ENCODE measurements at regions not wholly inside any gene's neighbourhood (a gene's known extent, or its start where the extent isn't known, plus 50 kb on each side); places are given as distances from the start of the nearest gene placed in this dataset.

DNA sequence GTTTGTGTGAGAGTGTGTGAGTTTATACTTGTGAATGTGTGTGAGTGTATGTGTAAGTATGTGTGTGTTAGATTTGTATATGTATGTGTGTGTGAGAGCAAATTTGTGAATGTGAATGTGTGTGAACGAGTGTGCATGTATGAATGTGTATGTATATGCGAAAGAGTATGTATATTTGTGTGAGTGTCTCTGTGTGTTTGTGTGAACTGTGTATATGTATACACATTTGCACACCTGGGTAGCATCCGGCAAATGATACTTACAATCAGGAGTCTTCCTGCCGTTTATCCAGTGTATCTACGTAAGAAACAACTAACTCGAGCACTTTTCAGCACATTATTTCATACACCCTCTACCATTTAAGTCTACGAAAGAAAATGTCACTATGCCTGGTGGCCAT, 487.4 kb downstream of the TNS3 start:
- WGBS, 2 donors = 78 to 92% methylated on average over 7 of the region's 7 CpGs
- intact Hi-C loops (cut with DNase I) = loop anchor here in 1 of 3 donors (10.0 kb wide), 1 partner anchor 410 kb away; no protein-coding TSS in a partner anchor
- Histone ChIP-seq H3K4me1 (no peaks in the 10 kb centered on the region), H3K9me3 (no peaks in the 10 kb centered on the region), H3K36me3 (no peaks in the 10 kb centered on the region), H3K27ac (no peak overlapping the region), H3K27me3 (no peaks in the 10 kb centered on the region), H3K4me3 (no peak overlapping the region)
- DNase-seq = no peak
- ATAC-seq = no peak
- no peak for FAIRE-seq
- TF ChIP-seq, protein P1, sequence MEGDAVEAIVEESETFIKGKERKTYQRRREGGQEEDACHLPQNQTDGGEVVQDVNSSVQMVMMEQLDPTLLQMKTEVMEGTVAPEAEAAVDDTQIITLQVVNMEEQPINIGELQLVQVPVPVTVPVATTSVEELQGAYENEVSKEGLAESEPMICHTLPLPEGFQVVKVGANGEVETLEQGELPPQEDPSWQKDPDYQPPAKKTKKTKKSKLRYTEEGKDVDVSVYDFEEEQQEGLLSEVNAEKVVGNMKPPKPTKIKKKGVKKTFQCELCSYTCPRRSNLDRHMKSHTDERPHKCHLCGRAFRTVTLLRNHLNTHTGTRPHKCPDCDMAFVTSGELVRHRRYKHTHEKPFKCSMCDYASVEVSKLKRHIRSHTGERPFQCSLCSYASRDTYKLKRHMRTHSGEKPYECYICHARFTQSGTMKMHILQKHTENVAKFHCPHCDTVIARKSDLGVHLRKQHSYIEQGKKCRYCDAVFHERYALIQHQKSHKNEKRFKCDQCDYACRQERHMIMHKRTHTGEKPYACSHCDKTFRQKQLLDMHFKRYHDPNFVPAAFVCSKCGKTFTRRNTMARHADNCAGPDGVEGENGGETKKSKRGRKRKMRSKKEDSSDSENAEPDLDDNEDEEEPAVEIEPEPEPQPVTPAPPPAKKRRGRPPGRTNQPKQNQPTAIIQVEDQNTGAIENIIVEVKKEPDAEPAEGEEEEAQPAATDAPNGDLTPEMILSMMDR (IDR thresholded peaks at IDR 0.05) = no peak

DNA sequence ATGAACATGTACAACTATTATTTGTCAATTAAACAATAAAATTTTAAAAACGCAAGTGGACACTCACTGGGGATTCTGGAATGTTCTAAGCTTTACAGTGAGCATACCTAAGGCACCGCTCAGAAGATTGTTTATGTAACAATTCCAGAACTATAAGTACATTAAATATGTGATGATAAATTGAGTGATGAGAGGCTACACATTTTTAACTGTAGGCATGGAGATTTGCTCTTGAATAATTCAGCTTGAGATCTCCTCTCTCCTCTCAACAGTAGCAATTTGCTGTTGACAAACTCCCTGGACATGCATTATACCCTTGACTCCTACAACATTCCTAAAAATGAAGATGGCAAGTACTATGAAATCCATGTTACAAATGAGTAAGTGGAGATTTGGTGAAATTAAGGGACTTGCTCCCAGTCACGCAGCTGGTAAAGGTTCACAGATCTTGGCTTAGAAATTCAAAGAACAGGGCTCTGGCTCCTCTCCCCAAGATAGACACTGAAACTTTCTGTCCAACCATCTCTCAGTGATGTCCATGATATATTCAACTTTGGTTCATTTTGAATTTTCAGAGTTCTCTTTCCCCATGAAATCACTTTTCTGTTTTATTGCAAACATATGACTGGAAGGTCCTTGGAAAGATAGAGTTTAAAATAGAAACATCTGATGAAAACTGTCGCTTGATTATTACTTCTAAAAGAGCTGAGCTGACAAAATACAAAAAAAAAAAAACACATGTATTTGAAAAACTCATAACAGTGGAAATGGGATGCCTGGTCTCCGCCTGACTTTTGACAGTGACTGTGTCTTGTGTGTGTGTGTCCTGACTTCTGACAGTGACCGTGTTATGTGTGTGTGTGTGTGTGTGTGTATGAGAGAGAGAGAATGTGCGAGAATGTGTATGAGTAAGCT, 488.3 kb downstream of the TNS3 start:
- no peaks in the 10 kb centered on the region for H3K36me3 ChIP-seq
- TF ChIP-seq, protein P1 (IDR thresholded peaks at IDR 0.05) = no peak
- H3K4me1 ChIP-seq = no peaks in the 10 kb centered on the region
- intact Hi-C loops (cut with DNase I) = loop anchor here in 1 of 3 donors (10.0 kb wide), 1 partner anchor 409 kb away; no protein-coding TSS in a partner anchor
- no peak overlapping the region for H3K4me3 ChIP-seq
- no peak overlapping the region for H3K27ac ChIP-seq
- no peak for FAIRE-seq
- no peaks in the 10 kb centered on the region for H3K27me3 ChIP-seq
- 78 to 83% methylated on average over 7 of the region's 7 CpGs for WGBS, 2 donors
- H3K9me3 ChIP-seq = no peaks in the 10 kb centered on the region
- no peak for DNase-seq
- ATAC-seq = no peak

DNA sequence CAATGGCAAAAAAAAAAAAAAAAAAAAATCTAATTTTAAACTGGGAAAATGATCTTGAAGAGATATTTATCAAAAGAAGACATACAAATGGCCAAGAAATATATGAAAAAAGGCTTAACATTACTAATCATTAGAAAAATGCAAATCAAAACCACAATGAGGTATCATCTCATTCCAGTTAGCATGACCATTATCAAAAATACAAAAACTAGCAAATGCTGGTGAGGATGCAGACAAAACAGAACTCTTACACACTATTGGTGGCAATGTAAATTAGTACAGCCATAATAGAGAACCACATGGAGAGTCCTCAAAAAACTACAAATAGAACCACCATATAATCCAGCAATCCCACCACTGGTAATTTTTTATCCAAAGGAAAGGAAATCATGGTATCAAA, 489.6 kb downstream of the TNS3 start:
- Histone ChIP-seq H3K9me3 (no peaks in the 10 kb centered on the region), H3K4me1 (no peaks in the 10 kb centered on the region), H3K27me3 (no peaks in the 10 kb centered on the region), H3K36me3 (no peaks in the 10 kb centered on the region), H3K4me3 (no peak overlapping the region), H3K27ac (no peak overlapping the region)
- FAIRE-seq (no peak), ATAC-seq (no peak), DNase-seq (no peak)
- intact Hi-C loops (cut with DNase I) = loop anchor here in 1 of 3 donors (10.0 kb wide), 1 partner anchor 408 kb away; no protein-coding TSS in a partner anchor
- TF ChIP-seq, protein P1 (IDR thresholded peaks at IDR 0.05) = no peak

DNA sequence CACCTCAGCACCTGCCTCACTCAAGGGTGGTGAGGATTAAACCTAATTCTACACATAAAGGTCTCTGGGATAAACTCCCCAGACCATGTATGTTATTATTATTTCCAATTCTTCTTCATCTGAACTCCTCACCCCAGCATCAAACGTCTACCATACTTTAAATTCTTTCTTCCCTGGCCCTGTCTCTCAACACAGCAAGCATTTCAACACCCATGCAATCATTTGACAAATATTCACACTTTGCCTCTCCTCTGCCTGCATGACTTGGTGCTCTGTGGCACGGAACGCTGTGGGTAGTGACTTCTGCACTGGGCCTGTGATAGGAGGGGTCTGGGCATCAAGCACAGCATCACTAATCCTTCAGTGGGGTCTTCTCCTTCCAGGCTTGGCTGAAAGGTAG, 490.8 kb downstream of the TNS3 start:
- no peak for FAIRE-seq
- H3K4me3 ChIP-seq = no peak overlapping the region
- no peaks in the 10 kb centered on the region for H3K27me3 ChIP-seq
- no peak for ATAC-seq
- no peaks in the 10 kb centered on the region for H3K36me3 ChIP-seq
- TF ChIP-seq, protein P1 (IDR thresholded peaks at IDR 0.05) = no peak
- no peaks in the 10 kb centered on the region for H3K4me1 ChIP-seq
- H3K9me3 ChIP-seq = no peaks in the 10 kb centered on the region
- intact Hi-C loops (cut with DNase I) = loop anchor here in 1 of 3 donors (10.0 kb wide), 1 partner anchor 406 kb away; no protein-coding TSS in a partner anchor
- DNase-seq = no peak
- no peak overlapping the region for H3K27ac ChIP-seq
- 56 to 74% methylated on average over 3 of the region's 3 CpGs for WGBS, 2 donors

DNA sequence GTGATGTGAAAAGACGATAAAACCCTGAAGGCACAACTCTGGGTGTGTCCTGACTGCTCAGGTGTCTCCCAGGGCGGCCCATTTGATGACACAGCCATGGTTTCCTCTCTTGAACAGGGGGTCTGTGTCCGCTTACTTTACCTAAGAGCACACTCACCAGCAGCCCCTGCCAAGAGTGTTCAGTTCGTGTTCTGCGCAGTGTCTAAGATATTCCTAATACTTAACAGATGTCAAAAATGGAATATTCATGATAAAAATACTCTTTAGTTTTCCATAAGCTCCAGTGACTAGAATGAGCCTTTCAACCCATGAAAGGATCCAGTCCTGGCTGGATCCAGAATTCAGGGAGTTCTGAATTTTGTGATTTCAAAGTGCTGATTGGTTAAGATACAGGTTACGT, 492.4 kb downstream of the TNS3 start:
- ATAC-seq (no peak), DNase-seq (no peak), FAIRE-seq (no peak)
- Histone ChIP-seq H3K4me3 (no peak overlapping the region), H3K27ac (no peak overlapping the region), H3K4me1 (no peaks in the 10 kb centered on the region), H3K9me3 (no peaks in the 10 kb centered on the region), H3K36me3 (no peaks in the 10 kb centered on the region), H3K27me3 (no peaks in the 10 kb centered on the region)
- intact Hi-C loops (cut with DNase I) = loop anchor here in 1 of 3 donors (10.0 kb wide), 1 partner anchor 1175 kb away; no protein-coding TSS in a partner anchor
- TF ChIP-seq, protein P1 (IDR thresholded peaks at IDR 0.05) = no peak
- 64 to 71% methylated on average over 6 of the region's 6 CpGs for WGBS, 2 donors
